ENCODE measurements at regions not wholly inside any gene's neighbourhood (a gene's known extent, or its start where the extent isn't known, plus 50 kb on each side); places are given as distances from the start of the nearest gene placed in this dataset.

DNA sequence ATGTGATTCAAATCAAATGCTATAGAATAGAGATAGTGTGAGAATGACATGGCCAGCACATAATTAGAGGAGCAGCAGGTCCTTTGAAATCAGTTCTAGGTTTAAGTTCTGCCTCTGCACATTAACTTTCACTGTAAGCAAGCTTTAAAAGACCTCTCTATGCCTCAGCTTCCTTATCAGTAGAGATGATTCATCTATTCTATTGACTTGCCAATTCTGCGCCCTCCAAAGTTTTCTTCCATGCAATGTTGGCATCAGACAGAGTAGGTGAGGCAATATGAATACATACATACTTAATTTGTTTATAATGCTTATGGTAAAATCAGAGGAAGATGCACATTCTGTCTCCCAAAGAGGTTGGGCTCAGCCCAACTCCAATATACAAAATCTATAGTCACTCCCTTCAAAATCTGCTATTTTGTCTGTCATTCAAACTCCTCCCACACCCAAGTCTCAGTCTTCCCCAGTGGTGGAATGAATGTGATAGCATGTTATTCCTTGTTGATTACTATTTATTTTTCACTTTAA, 525.5 kb downstream of the RFC3 start:
- TF ChIP-seq, protein P1, sequence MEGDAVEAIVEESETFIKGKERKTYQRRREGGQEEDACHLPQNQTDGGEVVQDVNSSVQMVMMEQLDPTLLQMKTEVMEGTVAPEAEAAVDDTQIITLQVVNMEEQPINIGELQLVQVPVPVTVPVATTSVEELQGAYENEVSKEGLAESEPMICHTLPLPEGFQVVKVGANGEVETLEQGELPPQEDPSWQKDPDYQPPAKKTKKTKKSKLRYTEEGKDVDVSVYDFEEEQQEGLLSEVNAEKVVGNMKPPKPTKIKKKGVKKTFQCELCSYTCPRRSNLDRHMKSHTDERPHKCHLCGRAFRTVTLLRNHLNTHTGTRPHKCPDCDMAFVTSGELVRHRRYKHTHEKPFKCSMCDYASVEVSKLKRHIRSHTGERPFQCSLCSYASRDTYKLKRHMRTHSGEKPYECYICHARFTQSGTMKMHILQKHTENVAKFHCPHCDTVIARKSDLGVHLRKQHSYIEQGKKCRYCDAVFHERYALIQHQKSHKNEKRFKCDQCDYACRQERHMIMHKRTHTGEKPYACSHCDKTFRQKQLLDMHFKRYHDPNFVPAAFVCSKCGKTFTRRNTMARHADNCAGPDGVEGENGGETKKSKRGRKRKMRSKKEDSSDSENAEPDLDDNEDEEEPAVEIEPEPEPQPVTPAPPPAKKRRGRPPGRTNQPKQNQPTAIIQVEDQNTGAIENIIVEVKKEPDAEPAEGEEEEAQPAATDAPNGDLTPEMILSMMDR (IDR thresholded peaks at IDR 0.05; ENCODE audit: borderline replicate concordance, extremely low read depth, low read length, poor library complexity, severe bottlenecking): no peak
- TF ChIP-seq EZH2 (IDR thresholded peaks at IDR 0.05; ENCODE audit: borderline replicate concordance, low read depth, low read length, severe bottlenecking): no peak

All from DND-41 (cell line).